ENCODE measurements at regions not wholly inside any gene's neighbourhood (a gene's known extent, or its start where the extent isn't known, plus 50 kb on each side); places are given as distances from the start of the nearest gene placed in this dataset.

- no peak overlapping the region for H2AFZ ChIP-seq (ENCODE audit: control insufficient read depth, low read depth, low read length)
- no peaks in the 10 kb centered on the region for H3K4me1 ChIP-seq (ENCODE audit: control insufficient read depth, insufficient read depth, low read length)
- SMC1A ChIA-PET (ENCODE audit: uncharacterized antibody, unreplicated experiment), result no interaction called here
- in situ Hi-C loops (cut with MboI), result no loop called here
- H3K4me2 ChIP-seq (ENCODE audit: control insufficient read depth, insufficient read depth), result no peak overlapping the region
- FAIRE-seq (no peak), DNase-seq (ENCODE audit: low read depth, low spot score) (no peak), ATAC-seq (no peak)
- WGBS (ENCODE audit: insufficient coverage, insufficient replicate concordance, low lambda C conversion rate, missing lambda C conversion rate), result 0% methylated on average over 4 of the region's 4 CpGs
- POLR2A ChIA-PET, result no interaction called here
- RAD21 ChIA-PET (ENCODE audit: unreplicated experiment), result no interaction called here
- intact Hi-C loops (cut with micrococcal nuclease; ENCODE audit: unreplicated experiment), result no loop called here
- no peak overlapping the region for H3K27ac ChIP-seq (ENCODE audit: control insufficient read depth, insufficient read depth)
- H3K36me3 ChIP-seq (ENCODE audit: control insufficient read depth in 2 of 2, insufficient read depth in 2 of 2, low read length in 1 of 2), result no peaks in the 10 kb centered on the region
- no peaks in the 10 kb centered on the region for H3K27me3 ChIP-seq (replicated peaks in 1 of 2; ENCODE audit: control insufficient read depth in 2 of 2, insufficient read depth in 2 of 2, low read length in 1 of 2)
- no peak overlapping the region for H3K4me3 ChIP-seq
- H3K9me3 ChIP-seq (replicated peaks; ENCODE audit: control insufficient read depth, insufficient read depth, low read length), result no peaks in the 10 kb centered on the region
- H3K79me2 ChIP-seq (ENCODE audit: control insufficient read depth, insufficient read depth, low read length), result no peaks in the 10 kb centered on the region
- no TSS peak for BruUV-seq (replicated peaks)
- no peaks in the 10 kb centered on the region for H4K20me1 ChIP-seq (ENCODE audit: control insufficient read depth, insufficient read depth)
- H3K9ac ChIP-seq (ENCODE audit: control insufficient read depth, insufficient read depth, low read length), result no peak overlapping the region
- no peak for TF ChIP-seq BMI1 (IDR thresholded peaks at IDR 0.05; ENCODE audit: borderline replicate concordance)
- no peak for TF ChIP-seq SKIL (IDR thresholded peaks at IDR 0.05; ENCODE audit: low read depth, poor library complexity, severe bottlenecking)
- no peak for TF ChIP-seq CHD1 (IDR thresholded peaks at IDR 0.05; ENCODE audit: low read depth, low read length)
- TF ChIP-seq BACH1 (IDR thresholded peaks at IDR 0.05; ENCODE audit: borderline replicate concordance), result no peak
- TF ChIP-seq TCF3 (IDR thresholded peaks at IDR 0.05; ENCODE audit: borderline replicate concordance, insufficient read depth, low read depth, low read length), result no peak
- no peak for TF ChIP-seq CTCF (IDR thresholded peaks at IDR 0.05 in 2 of 3, conservative IDR thresholded peaks at IDR 0.05 in 1 of 3; ENCODE audit: control insufficient read depth in 2 of 3, extremely low read depth in 1 of 3, insufficient read depth in 1 of 3, low read depth in 3 of 3, low read length in 3 of 3)
- TF ChIP-seq TCF12 (IDR thresholded peaks at IDR 0.05; ENCODE audit: low read depth, low read length), result no peak
- TF ChIP-seq TAF1 (IDR thresholded peaks at IDR 0.05; ENCODE audit: borderline replicate concordance, low read depth, low read length), result no peak
- TF ChIP-seq RAD51 (IDR thresholded peaks at IDR 0.05), result no peak
- no peak for TF ChIP-seq POLR2AphosphoS2 (IDR thresholded peaks at IDR 0.05; ENCODE audit: low read depth, low read length)
- TF ChIP-seq BCLAF1 (IDR thresholded peaks at IDR 0.05), result no peak
- no peak for TF ChIP-seq MLLT1 (IDR thresholded peaks at IDR 0.05)
- no peak for TF ChIP-seq IKZF1 (conservative IDR thresholded peaks at IDR 0.05)
- no peak for TF ChIP-seq RELA (IDR thresholded peaks at IDR 0.05; ENCODE audit: borderline replicate concordance, partially characterized antibody)
- no peak for TF ChIP-seq TCF7 (IDR thresholded peaks at IDR 0.05; ENCODE audit: borderline replicate concordance)
- TF ChIP-seq TBL1XR1 (IDR thresholded peaks at IDR 0.05; ENCODE audit: low read depth, low read length), result no peak
- no peak for TF ChIP-seq KDM1A (IDR thresholded peaks at IDR 0.05; ENCODE audit: borderline replicate concordance)
- TF ChIP-seq NBN (IDR thresholded peaks at IDR 0.05), result no peak
- CTCF ChIA-PET, result no interaction called here
Observed at GRCh38 chrX:10702031-10702430, 81.6 kb upstream of the MID1 start.
